ENCODE measurements at regions not wholly inside any gene's neighbourhood (a gene's known extent, or its start where the extent isn't known, plus 50 kb on each side); places are given as distances from the start of the nearest gene placed in this dataset.

- POLR2A ChIA-PET = no interaction called here
- H3K4me2 ChIP-seq (ENCODE audit: control insufficient read depth, insufficient read depth) = no peak overlapping the region
- intact Hi-C loops (cut with micrococcal nuclease; ENCODE audit: unreplicated experiment) = no loop called here
- DNase-seq (ENCODE audit: low read depth, low spot score) (no peak), ATAC-seq (no peak), FAIRE-seq (no peak)
- BruUV-seq (replicated peaks) = no TSS peak
- no peak overlapping the region for H3K9ac ChIP-seq (ENCODE audit: control insufficient read depth, insufficient read depth, low read length)
- in situ Hi-C loops (cut with MboI) = no loop called here
- H3K9me3 ChIP-seq (replicated peaks; ENCODE audit: control insufficient read depth, insufficient read depth, low read length) = no peaks in the 10 kb centered on the region
- H3K4me1 ChIP-seq (ENCODE audit: control insufficient read depth, insufficient read depth, low read length) = no peaks in the 10 kb centered on the region
- RAD21 ChIA-PET (ENCODE audit: unreplicated experiment) = no interaction called here
- no peak overlapping the region for H2AFZ ChIP-seq (ENCODE audit: control insufficient read depth, low read depth, low read length)
- CTCF ChIA-PET = no interaction called here
- no peaks in the 10 kb centered on the region for H3K36me3 ChIP-seq (ENCODE audit: control insufficient read depth in 2 of 2, insufficient read depth in 2 of 2, low read length in 1 of 2)
- 49% methylated on average over 3 of the region's 3 CpGs for WGBS (ENCODE audit: insufficient coverage, insufficient replicate concordance, low lambda C conversion rate, missing lambda C conversion rate)
- H3K79me2 ChIP-seq (ENCODE audit: control insufficient read depth, insufficient read depth, low read length) = no peaks in the 10 kb centered on the region
- no peak overlapping the region for H3K4me3 ChIP-seq
- TF ChIP-seq NR2F1 (conservative IDR thresholded peaks at IDR 0.05) = no peak
- no peak for TF ChIP-seq GATAD2B (conservative IDR thresholded peaks at IDR 0.05; ENCODE audit: low read depth)
- no peak for TF ChIP-seq ZNF622 (IDR thresholded peaks at IDR 0.05)
- no peak for TF ChIP-seq CBX5 (IDR thresholded peaks at IDR 0.05; ENCODE audit: low read depth)
- no peak for TF ChIP-seq RUNX3 (IDR thresholded peaks at IDR 0.05; ENCODE audit: low read length)
- no peak for TF ChIP-seq DPF2 (IDR thresholded peaks at IDR 0.05)
- TF ChIP-seq EZH2 (IDR thresholded peaks at IDR 0.05; ENCODE audit: borderline replicate concordance, control insufficient read depth, low read depth, low read length) = no peak
- no peak for TF ChIP-seq ATF7 (IDR thresholded peaks at IDR 0.05; ENCODE audit: low read depth)
- no peak for TF ChIP-seq MLLT1 (IDR thresholded peaks at IDR 0.05)
- no peak for TF ChIP-seq MTA3 (IDR thresholded peaks at IDR 0.05; ENCODE audit: borderline replicate concordance, low read length)
- no peak for TF ChIP-seq NFYB (IDR thresholded peaks at IDR 0.05; ENCODE audit: insufficient read depth, low read depth, low read length)
- TF ChIP-seq ZZZ3 (IDR thresholded peaks at IDR 0.05; ENCODE audit: control insufficient read depth, insufficient read length, low read depth) = no peak
- no peak for TF ChIP-seq IRF4 (IDR thresholded peaks at IDR 0.05; ENCODE audit: low read depth, low read length)
- H4K20me1 ChIP-seq (ENCODE audit: control insufficient read depth, insufficient read depth) = no peaks in the 10 kb centered on the region
- no peak overlapping the region for H3K27ac ChIP-seq (ENCODE audit: control insufficient read depth, insufficient read depth)
- SMC1A ChIA-PET (ENCODE audit: uncharacterized antibody, unreplicated experiment) = interaction anchor here (0.6 kb wide), 1 partner anchor 15 kb away, joined by 3 read pairs; no protein-coding TSS in a partner anchor
- H3K27me3 ChIP-seq (replicated peaks in 1 of 2; ENCODE audit: control insufficient read depth in 2 of 2, insufficient read depth in 2 of 2, low read length in 1 of 2) = no peaks in the 10 kb centered on the region
These were observed 405.6 kb downstream of the GXYLT1 start for GRCh38 chr12:41739066-41739465.

Measured in GM12878 (cell line).